Panc1 (cell line): ENCODE measurements at regions not wholly inside any gene's neighbourhood (a gene's known extent, or its start where the extent isn't known, plus 50 kb on each side); places are given as distances from the start of the nearest gene placed in this dataset.

Source experiments
- ATAC-seq: fragments of 200-7000 bp; cut with Tn5 transposase; 2 replicates; pipeline ENCODE4 v1.9.1; 2020; ENCODE audit warnings: mild to moderate bottlenecking, moderate library complexity
- BruUV-seq: library from RNA; stranded (reverse); fragments of 400-500 nt; replicated peaks from 2 replicates; lab custom pipeline; 2021; lab: Mats Ljungman, UMichigan
- CTCF ChIA-PET: fragments of 300-600 bp; sonication (Branson Sonifier 250); formaldehyde crosslinking; loops from one replicate; lab custom pipeline; 2022; ENCODE audit warnings: antibody characterized with exemption; lab: Charles Lee
- POLR2A ChIA-PET: fragments of 300-600 bp; sonication (Branson Sonifier 250); formaldehyde crosslinking; loops from one replicate; lab custom pipeline; 2022; ENCODE audit warnings: antibody characterized with exemption; lab: Charles Lee
- DNase-seq: peaks from one replicate; pipeline ENCODE4 v3.0.0-alpha.2; 2010; ENCODE audit warnings: low read depth, low spot score
- H3K27ac ChIP-seq: 2 replicates; pipeline ENCODE4 v1.5.1; 2011; ENCODE audit warnings: mild to moderate bottlenecking, low read length, inconsistent platforms
- H3K27me3 ChIP-seq: fragments of 200-500 bp; sonication (Bioruptor generic); 2 replicates; pipeline ENCODE4 v1.6.0; 2014; ENCODE audit warnings: low read length, inconsistent platforms; ENCODE audit not compliant: control insufficient read depth, insufficient read depth
- H3K36me3 ChIP-seq: fragments of 200-500 bp; sonication (Bioruptor generic); 2 replicates; pipeline ENCODE4 v1.5.1; 2014; ENCODE audit warnings: inconsistent platforms, mild to moderate bottlenecking, low read length, moderate library complexity; ENCODE audit not compliant: control insufficient read depth, insufficient read depth
- H3K4me1 ChIP-seq: 2 replicates; pipeline ENCODE4 v1.5.1; 2011; ENCODE audit warnings: inconsistent platforms, mild to moderate bottlenecking, low read length, moderate library complexity; ENCODE audit not compliant: control insufficient read depth, insufficient read depth
- H3K4me3 ChIP-seq, 2 experiments: 2 replicates each; pipeline ENCODE4 v1.5.1; 2011 to 2012; ENCODE audit warnings: low read depth in 2 of 2, low read length in 2 of 2, mild to moderate bottlenecking in 2 of 2, inconsistent platforms in 1 of 2, moderate library complexity in 1 of 2
- H3K9me3 ChIP-seq: fragments of 200-500 bp; sonication (Bioruptor generic); 2 replicates; pipeline ENCODE4 v1.5.1; 2014; ENCODE audit warnings: low read depth, mild to moderate bottlenecking, inconsistent platforms, low read length, moderate library complexity; ENCODE audit not compliant: control insufficient read depth, insufficient read depth
- POLR2AphosphoS5 ChIP-seq: IDR thresholded peaks from 2 replicates; pipeline ENCODE4 v1.6.1; 2012; ENCODE audit warnings: mild to moderate bottlenecking, low read depth, low read length, moderate library complexity
- REST ChIP-seq, 2 experiments: IDR thresholded peaks; 2 replicates each; pipeline ENCODE4 v1.6.1; 2011 to 2012; ENCODE audit warnings: low read depth in 2 of 2, control low read depth in 1 of 2, low read length in 1 of 2, mild to moderate bottlenecking in 1 of 2, moderate library complexity in 1 of 2; ENCODE audit not compliant: insufficient read depth in 1 of 2
- SIN3A ChIP-seq: IDR thresholded peaks from 2 replicates; pipeline ENCODE4 v1.6.1; 2012; ENCODE audit warnings: low read depth, mild to moderate bottlenecking, low read length, moderate library complexity, borderline replicate concordance; ENCODE audit not compliant: insufficient read depth
- TCF7L2 ChIP-seq: IDR thresholded peaks from 2 replicates; pipeline ENCODE4 v1.6.1; 2011; ENCODE audit warnings: mild to moderate bottlenecking, low read depth, low read length, inconsistent platforms
- in situ Hi-C: cut with HindIII; loops from 2 replicates; pipeline ENCODE4 v1.10.0; 2016; ENCODE audit warnings: low sequenced_read_pairs, low pct_unique_long_range_greater_than_20kb
- intact Hi-C: fragments of 100-400 bp; cut with micrococcal nuclease; formaldehyde crosslinking; loops from one replicate; pipeline ENCODE4 v1.10.0; 2022; ENCODE audit not compliant: unreplicated experiment
- TF ChIP-seq, protein P1 (sequence below): fragments of 450-650 bp; IDR thresholded peaks from 2 replicates; pipeline ENCODE4 v1.5.1; 2017; ENCODE audit warnings: mild to moderate bottlenecking

DNA sequence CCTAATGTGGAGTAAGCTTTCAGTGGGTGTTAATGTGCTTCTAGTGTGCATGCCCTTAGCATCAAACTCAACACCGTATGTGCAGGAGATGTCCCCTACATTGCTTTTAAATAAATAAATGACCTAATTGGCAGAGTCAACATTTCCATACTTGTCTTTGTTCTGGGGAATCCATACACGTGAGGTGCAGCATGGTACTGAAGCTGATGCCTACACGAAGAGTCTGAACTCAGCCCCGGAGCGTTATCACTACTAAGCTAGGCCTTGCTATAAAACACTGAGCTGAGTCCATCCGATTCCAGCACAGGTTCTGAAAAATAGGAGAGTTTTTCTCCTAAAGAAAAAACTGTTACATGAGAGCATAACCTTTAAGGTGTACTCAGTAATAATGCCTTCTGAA lies 125.0 kb upstream of the DYRK2 start:
- no peak for DNase-seq
- POLR2A ChIA-PET, result no interaction called here
- no TSS peak for BruUV-seq
- Histone ChIP-seq H3K27me3 (no peaks in the 10 kb centered on the region), H3K36me3 (no peaks in the 10 kb centered on the region), H3K4me3 (no peak overlapping the region), H3K9me3 (no peaks in the 10 kb centered on the region), H3K4me1 (no peaks in the 10 kb centered on the region), H3K27ac (no peak overlapping the region)
- in situ Hi-C loops, result no loop called here
- no peak for ATAC-seq
- intact Hi-C loops, result no loop called here
- TF ChIP-seq TCF7L2 (no peak), SIN3A (no peak), REST (IDR thresholded peaks at IDR 0.05; ENCODE audit: insufficient read depth in 1 of 2, low read depth in 2 of 2, low read length in 1 of 2) (no peak), POLR2AphosphoS5 (no peak)
- TF ChIP-seq, protein P1, sequence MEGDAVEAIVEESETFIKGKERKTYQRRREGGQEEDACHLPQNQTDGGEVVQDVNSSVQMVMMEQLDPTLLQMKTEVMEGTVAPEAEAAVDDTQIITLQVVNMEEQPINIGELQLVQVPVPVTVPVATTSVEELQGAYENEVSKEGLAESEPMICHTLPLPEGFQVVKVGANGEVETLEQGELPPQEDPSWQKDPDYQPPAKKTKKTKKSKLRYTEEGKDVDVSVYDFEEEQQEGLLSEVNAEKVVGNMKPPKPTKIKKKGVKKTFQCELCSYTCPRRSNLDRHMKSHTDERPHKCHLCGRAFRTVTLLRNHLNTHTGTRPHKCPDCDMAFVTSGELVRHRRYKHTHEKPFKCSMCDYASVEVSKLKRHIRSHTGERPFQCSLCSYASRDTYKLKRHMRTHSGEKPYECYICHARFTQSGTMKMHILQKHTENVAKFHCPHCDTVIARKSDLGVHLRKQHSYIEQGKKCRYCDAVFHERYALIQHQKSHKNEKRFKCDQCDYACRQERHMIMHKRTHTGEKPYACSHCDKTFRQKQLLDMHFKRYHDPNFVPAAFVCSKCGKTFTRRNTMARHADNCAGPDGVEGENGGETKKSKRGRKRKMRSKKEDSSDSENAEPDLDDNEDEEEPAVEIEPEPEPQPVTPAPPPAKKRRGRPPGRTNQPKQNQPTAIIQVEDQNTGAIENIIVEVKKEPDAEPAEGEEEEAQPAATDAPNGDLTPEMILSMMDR, result no peak
- CTCF ChIA-PET, result no interaction called here

DNA sequence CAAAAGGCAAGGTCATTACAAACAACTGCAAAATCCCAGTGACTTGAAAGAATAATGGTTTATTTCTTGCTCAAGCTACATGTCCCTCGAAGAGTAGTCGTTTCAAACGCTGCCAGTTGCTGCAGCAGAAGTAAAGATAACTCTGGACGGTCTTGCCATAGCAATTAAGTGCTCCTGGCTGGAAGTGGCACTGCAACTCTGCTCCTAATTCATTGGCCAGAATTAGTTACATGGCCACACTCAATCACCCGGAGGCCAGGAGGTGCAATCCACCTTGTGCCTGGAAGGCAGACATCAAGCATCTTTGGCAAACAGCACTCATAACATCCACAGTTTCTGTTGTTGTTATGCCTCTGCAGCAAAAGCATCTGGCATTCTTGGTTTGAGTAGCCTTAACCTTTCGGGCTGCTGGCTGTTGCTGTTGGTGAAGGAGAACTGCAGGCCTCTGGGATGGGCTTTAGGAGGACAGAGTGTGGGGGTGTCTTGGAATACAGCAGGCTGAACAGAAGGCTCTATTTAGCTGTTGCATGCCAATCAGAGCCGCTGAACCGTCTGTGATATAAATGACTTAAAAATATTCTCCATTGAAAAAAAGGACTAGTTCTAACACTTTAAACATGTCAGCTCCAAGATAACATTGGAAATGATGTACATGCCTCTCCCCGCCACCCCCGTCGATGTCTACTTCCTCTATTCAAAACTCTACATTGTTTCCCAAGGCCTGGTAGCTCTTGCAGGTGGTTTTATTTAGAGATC lies 123.5 kb upstream of the DYRK2 start:
- ChIA-PET CTCF (no interaction called here), POLR2A (no interaction called here)
- no peaks in the 10 kb centered on the region for H3K27me3 ChIP-seq
- H3K9me3 ChIP-seq, result no peaks in the 10 kb centered on the region
- ATAC-seq, result no peak
- no TSS peak for BruUV-seq
- intact Hi-C loops (no loop called here), in situ Hi-C loops (no loop called here)
- no peak overlapping the region for H3K4me3 ChIP-seq
- TF ChIP-seq SIN3A (no peak), POLR2AphosphoS5 (no peak), TCF7L2 (no peak), REST (IDR thresholded peaks at IDR 0.05; ENCODE audit: insufficient read depth in 1 of 2, low read depth in 2 of 2, low read length in 1 of 2) (no peak)
- TF ChIP-seq, protein P1, result no peak
- no peaks in the 10 kb centered on the region for H3K4me1 ChIP-seq
- H3K27ac ChIP-seq, result no peak overlapping the region
- no peaks in the 10 kb centered on the region for H3K36me3 ChIP-seq
- DNase-seq, result no peak
